DOHH2 (cell line): ENCODE measurements at regions not wholly inside any gene's neighbourhood (a gene's known extent, or its start where the extent isn't known, plus 50 kb on each side); places are given as distances from the start of the nearest gene placed in this dataset.

ENCODE experiments used
- EZH2phosphoT487 ChIP-seq: fragments of 200-600 bp; sonication (generic); IDR thresholded peaks from 2 replicates; pipeline ENCODE4 v1.6.1; 2017; ENCODE audit warnings: borderline replicate concordance, mild to moderate bottlenecking, antibody characterized with exemption, low read length, moderate library complexity, mixed read lengths
- TF ChIP-seq, protein P1 (sequence below): fragments of 200-600 bp; sonication (generic); IDR thresholded peaks from one replicate; pipeline ENCODE4 v1.5.1; 2014; ENCODE audit warnings: antibody characterized with exemption, mild to moderate bottlenecking, low read depth, low read length; ENCODE audit not compliant: poor library complexity, severe bottlenecking

DNA sequence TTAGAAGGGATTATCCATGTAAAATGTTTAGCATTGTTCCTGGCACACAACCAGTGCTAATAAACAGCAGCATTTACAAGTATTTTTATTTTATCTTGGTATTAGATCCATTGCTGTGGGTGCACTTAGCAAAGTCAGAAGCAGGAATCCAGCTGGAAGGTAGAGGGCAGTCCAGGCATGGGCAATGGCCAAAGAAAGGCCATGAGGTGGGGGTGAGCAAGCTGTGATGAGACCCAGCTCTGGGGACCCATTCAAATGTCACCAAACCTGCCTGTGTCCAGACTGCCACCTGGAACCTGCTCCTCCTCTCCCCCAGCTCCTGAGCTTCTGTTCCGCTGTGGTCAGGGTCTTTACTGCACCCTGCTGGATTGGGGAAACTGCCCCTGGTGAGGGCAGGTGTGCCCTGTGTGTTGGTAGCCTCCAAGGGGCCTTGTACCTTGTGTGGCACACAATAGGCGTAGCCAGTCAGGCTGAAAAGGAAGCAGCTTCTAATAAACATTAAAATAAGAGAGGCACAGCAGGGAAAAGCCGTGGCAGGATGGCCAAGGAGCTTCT, 118.0 kb upstream of the CRHR1 start:
- TF ChIP-seq, protein P1, sequence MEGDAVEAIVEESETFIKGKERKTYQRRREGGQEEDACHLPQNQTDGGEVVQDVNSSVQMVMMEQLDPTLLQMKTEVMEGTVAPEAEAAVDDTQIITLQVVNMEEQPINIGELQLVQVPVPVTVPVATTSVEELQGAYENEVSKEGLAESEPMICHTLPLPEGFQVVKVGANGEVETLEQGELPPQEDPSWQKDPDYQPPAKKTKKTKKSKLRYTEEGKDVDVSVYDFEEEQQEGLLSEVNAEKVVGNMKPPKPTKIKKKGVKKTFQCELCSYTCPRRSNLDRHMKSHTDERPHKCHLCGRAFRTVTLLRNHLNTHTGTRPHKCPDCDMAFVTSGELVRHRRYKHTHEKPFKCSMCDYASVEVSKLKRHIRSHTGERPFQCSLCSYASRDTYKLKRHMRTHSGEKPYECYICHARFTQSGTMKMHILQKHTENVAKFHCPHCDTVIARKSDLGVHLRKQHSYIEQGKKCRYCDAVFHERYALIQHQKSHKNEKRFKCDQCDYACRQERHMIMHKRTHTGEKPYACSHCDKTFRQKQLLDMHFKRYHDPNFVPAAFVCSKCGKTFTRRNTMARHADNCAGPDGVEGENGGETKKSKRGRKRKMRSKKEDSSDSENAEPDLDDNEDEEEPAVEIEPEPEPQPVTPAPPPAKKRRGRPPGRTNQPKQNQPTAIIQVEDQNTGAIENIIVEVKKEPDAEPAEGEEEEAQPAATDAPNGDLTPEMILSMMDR, result no peak
- no peak for TF ChIP-seq EZH2phosphoT487
